GM12873 (cell line): ENCODE measurements at regions not wholly inside any gene's neighbourhood (a gene's known extent, or its start where the extent isn't known, plus 50 kb on each side); places are given as distances from the start of the nearest gene placed in this dataset.

ENCODE experiments used
- TF ChIP-seq, protein P1 (sequence below): IDR thresholded peaks from 2 replicates; pipeline ENCODE4 v1.5.1; 2012; ENCODE audit warnings: low read depth, mild to moderate bottlenecking, moderate library complexity, low read length, control low read depth; ENCODE audit not compliant: insufficient read depth; ENCODE audit errors: missing control alignments

DNA sequence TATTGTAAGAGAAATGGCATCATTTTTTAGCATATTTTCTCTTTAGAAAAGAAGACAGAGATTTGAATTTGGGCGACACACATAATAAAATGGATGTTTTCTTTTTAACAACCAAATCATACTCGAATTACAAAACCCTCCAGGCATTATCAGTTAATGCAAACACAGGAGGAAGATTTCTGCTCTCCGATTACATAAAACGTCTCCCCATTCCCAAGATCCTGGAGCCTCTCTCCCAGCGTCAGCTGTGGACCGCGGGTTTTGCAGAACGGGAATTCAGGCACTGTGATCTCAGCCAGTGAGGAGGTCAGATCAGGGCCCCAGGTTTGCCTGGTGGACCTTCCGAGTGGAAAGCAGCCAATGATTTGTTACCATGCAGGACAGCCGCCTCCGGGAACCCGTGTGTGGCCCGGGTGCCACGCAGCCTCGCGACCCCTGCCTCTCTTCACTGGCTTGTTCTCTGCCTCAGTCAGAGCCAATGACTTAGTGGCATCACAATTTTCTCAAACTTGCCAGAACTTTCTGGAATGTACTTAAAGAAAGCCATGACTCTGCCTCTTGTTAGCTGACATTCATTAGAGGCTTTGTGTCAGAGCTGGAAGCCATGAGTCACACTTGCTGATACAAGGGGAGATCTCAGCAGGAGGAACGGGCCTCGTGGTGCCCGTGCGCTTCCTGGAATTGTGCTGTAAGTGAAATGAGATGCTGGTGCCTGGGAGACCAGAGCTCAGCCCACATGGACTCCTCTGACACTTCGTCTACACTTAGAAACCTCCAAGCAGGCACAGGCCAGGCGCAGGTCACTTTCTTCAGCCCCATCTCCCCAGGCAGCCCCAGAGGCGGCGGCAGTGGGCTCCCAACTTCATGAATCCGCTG, 246.1 kb downstream of the KLF6 start:
- TF ChIP-seq, protein P1, sequence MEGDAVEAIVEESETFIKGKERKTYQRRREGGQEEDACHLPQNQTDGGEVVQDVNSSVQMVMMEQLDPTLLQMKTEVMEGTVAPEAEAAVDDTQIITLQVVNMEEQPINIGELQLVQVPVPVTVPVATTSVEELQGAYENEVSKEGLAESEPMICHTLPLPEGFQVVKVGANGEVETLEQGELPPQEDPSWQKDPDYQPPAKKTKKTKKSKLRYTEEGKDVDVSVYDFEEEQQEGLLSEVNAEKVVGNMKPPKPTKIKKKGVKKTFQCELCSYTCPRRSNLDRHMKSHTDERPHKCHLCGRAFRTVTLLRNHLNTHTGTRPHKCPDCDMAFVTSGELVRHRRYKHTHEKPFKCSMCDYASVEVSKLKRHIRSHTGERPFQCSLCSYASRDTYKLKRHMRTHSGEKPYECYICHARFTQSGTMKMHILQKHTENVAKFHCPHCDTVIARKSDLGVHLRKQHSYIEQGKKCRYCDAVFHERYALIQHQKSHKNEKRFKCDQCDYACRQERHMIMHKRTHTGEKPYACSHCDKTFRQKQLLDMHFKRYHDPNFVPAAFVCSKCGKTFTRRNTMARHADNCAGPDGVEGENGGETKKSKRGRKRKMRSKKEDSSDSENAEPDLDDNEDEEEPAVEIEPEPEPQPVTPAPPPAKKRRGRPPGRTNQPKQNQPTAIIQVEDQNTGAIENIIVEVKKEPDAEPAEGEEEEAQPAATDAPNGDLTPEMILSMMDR: no peak

DNA sequence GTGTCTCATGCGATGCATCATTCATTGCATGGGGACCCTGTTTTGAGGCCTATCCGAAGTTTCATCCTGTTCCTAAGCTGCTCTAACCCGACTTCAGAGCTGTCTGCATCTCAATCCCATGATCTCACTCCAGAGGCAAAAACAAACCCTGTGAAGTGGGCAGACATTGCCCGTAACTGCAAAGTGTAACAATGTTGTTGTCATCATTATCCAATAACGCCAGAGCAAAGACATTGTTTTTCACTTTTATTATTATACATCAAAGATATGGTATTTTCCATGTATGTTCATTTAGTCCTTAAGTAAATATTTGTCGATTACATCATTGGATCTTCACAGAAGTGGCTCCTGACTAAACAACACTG, 246.7 kb downstream of the KLF6 start:
- TF ChIP-seq, protein P1: no peak

DNA sequence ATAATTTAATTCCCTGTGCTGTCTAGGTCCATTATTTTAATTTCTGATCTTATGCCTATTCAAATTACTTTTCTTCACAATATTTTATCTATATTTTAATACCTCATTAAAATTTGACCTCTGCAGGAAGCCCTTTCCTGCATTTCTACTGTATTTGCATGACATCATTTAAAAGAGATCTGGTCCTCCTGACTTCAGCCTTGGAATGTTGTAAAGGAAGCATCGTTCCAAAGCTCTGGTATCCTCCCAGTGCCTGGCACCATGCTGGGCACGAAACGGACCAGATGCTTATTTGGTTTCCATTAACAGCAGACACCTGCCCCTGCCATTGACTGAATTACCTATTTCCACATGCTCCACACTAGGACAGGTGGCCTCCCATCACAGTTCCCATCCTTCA, 247.5 kb downstream of the KLF6 start:
- TF ChIP-seq, protein P1: no peak

DNA sequence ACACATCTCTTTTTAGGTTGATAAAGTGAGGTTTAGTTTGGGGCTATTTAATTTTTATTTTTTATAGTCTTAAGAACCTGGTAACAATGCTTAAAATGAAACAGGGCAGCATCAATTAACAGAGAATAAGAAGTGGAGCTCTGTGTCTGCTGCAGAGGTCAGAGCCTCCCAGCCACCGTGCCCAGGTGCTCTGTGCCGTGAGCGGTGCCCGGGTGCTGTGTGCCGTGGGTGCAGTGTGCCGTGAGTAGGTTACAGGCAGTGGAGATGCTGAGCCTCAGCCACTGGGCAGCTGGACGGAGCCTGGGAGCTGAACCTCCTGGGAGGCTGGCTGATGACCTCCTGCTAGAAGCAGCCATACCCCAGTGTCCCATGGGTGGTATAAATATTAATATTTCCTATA, 250.0 kb downstream of the KLF6 start:
- TF ChIP-seq, protein P1: no peak

DNA sequence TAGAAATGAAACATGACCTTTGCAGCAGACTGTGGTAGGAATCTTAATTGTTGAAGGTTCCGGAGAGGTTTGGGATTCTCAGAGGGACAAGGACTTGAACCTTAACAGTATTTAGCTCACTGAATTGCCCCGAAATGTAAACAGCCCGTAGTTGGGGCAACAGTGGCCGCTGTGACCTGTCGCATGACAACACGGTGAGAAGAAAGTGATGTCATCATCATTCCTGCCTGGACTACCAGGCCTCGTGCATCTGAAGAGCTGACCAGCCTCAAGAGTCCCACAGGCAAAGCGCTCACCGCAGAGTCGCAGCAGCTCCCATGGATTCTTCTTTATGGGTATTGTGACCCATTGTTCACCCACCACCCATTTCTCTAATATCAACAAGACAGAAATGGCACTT, 250.6 kb downstream of the KLF6 start:
- TF ChIP-seq, protein P1: no peak

DNA sequence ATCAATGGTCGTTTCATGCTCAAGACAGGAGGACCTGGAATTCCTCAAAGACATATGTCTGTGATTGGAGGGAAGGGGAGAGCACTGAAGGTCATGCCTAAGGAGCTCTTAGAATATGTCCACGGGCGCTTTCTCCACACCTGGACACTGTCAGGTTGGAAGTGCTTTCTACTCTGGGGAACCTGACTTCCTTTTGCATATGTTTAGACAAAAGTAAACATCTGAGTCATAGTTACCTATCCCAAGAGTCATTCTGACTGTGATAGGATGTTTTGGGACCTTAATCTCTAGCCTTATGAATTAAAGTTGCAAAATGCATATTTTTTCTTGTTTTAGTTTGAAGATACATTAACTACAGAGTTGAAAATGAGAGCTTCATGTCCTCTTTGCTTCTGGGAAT, 251.7 kb downstream of the KLF6 start:
- TF ChIP-seq, protein P1: no peak

DNA sequence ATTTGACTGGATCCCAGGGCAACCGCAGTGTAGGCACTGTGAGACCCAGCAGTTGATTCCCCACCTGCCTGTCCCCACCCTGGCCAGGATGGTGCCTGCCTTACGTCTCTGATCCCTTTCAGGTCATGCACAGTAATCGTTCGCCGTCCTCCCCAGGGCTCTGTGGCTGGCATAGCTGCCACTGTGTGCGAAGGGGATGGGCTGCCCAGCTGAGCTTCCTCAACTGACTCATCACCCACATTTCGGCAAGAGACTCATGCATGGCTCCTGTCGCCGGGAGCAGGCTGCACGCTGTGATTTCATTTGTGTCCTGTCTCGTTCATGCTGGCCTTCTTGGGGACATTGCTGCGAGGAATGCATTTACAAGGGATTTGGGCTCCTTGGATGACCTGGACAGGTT, 252.4 kb downstream of the KLF6 start:
- TF ChIP-seq, protein P1: no peak
